ENCODE measurements at regions not wholly inside any gene's neighbourhood (a gene's known extent, or its start where the extent isn't known, plus 50 kb on each side); places are given as distances from the start of the nearest gene placed in this dataset.

GRCh38 chr6:163780994-163781393 lies 366.5 kb downstream of the QKI start:
- Mint-ChIP-seq H3K4me1 (peaks cover 11% of the 10 kb centered on the region), H3K36me3 (peaks cover 3% of the 10 kb centered on the region), H3K4me3 (no peak overlapping the region), H3K27me3 (no peaks in the 10 kb centered on the region), H3K9me3 (peaks cover 3% of the 10 kb centered on the region), H3K27ac (no peak overlapping the region)
- CTCF ChIA-PET, result interaction anchor here (0.7 kb wide), 1 partner anchor 329 kb away, joined by 4 read pairs; no protein-coding TSS in a partner anchor
- DNase-seq, result no peak

- H3K36me3 Mint-ChIP-seq, result peaks cover 3% of the 10 kb centered on the region
- H3K27me3 Mint-ChIP-seq, result no peaks in the 10 kb centered on the region
- no peak overlapping the region for H3K4me3 Mint-ChIP-seq
- DNase-seq, result no peak
- H3K4me1 Mint-ChIP-seq, result peaks cover 8% of the 10 kb centered on the region
- peaks cover 3% of the 10 kb centered on the region for H3K9me3 Mint-ChIP-seq
- CTCF ChIA-PET, result no interaction called here
- H3K27ac Mint-ChIP-seq, result no peak overlapping the region
Measured at GRCh38 chr6:163779727-163780284, 365.3 kb downstream of the QKI start.

- Mint-ChIP-seq H3K27me3 (no peaks in the 10 kb centered on the region), H3K27ac (no peak overlapping the region), H3K4me1 (peaks cover 4% of the 10 kb centered on the region), H3K9me3 (peaks cover under 1% of the 10 kb centered on the region), H3K36me3 (peaks cover under 1% of the 10 kb centered on the region), H3K4me3 (no peak overlapping the region)
- CTCF ChIA-PET, result no interaction called here
- DNase-seq, result no peak
Measured at GRCh38 chr6:163777716-163778115, 363.2 kb downstream of the QKI start.

GRCh38 chr6:163776906-163777686 lies 362.6 kb downstream of the QKI start:
- H3K4me3 Mint-ChIP-seq, result no peak overlapping the region
- no peaks in the 10 kb centered on the region for H3K9me3 Mint-ChIP-seq
- H3K4me1 Mint-ChIP-seq, result no peaks in the 10 kb centered on the region
- no peak overlapping the region for H3K27ac Mint-ChIP-seq
- no peaks in the 10 kb centered on the region for H3K27me3 Mint-ChIP-seq
- CTCF ChIA-PET, result no interaction called here
- no peaks in the 10 kb centered on the region for H3K36me3 Mint-ChIP-seq
- no peak for DNase-seq

GRCh38 chr6:163776196-163776905 lies 361.8 kb downstream of the QKI start:
- CTCF ChIA-PET, result interaction anchor here (0.7 kb wide), 1 partner anchor 74 kb away, joined by 3 read pairs; no protein-coding TSS in a partner anchor

GRCh38 chr6:163775313-163775712 lies 360.8 kb downstream of the QKI start:
- Mint-ChIP-seq H3K4me1 (no peaks in the 10 kb centered on the region), H3K4me3 (no peak overlapping the region), H3K27me3 (no peaks in the 10 kb centered on the region), H3K9me3 (no peaks in the 10 kb centered on the region), H3K27ac (no peak overlapping the region), H3K36me3 (no peaks in the 10 kb centered on the region)
- CTCF ChIA-PET, result no interaction called here
- DNase-seq, result no peak

More at GRCh38 chr6:163776196-163776905, 361.8 kb downstream of the QKI start:
- Mint-ChIP-seq H3K4me1 (no peaks in the 10 kb centered on the region), H3K27me3 (no peaks in the 10 kb centered on the region), H3K36me3 (no peaks in the 10 kb centered on the region), H3K9me3 (no peaks in the 10 kb centered on the region), H3K4me3 (no peak overlapping the region), H3K27ac (no peak overlapping the region)
- DNase-seq, result no peak

- H3K36me3 Mint-ChIP-seq, result no peaks in the 10 kb centered on the region
- no peak overlapping the region for H3K4me3 Mint-ChIP-seq
- CTCF ChIA-PET, result no interaction called here
- no peaks in the 10 kb centered on the region for H3K27me3 Mint-ChIP-seq
- DNase-seq, result no peak
- H3K4me1 Mint-ChIP-seq, result no peaks in the 10 kb centered on the region
- no peak overlapping the region for H3K27ac Mint-ChIP-seq
- no peaks in the 10 kb centered on the region for H3K9me3 Mint-ChIP-seq
Measured at GRCh38 chr6:163774485-163774884, 360.0 kb downstream of the QKI start.

- H3K27ac Mint-ChIP-seq, result no peak overlapping the region
- H3K9me3 Mint-ChIP-seq, result no peaks in the 10 kb centered on the region
- no peaks in the 10 kb centered on the region for H3K4me1 Mint-ChIP-seq
- CTCF ChIA-PET, result no interaction called here
- no peak overlapping the region for H3K4me3 Mint-ChIP-seq
- no peak for DNase-seq
- no peaks in the 10 kb centered on the region for H3K36me3 Mint-ChIP-seq
- peaks cover 3% of the 10 kb centered on the region for H3K27me3 Mint-ChIP-seq
Measured at GRCh38 chr6:163773646-163774045, 359.1 kb downstream of the QKI start.

GRCh38 chr6:163772701-163773100 lies 358.2 kb downstream of the QKI start:
- Mint-ChIP-seq H3K4me1 (no peaks in the 10 kb centered on the region), H3K27me3 (peaks cover 4% of the 10 kb centered on the region), H3K4me3 (no peak overlapping the region), H3K36me3 (no peaks in the 10 kb centered on the region), H3K9me3 (no peaks in the 10 kb centered on the region), H3K27ac (no peak overlapping the region)
- CTCF ChIA-PET, result no interaction called here
- no peak for DNase-seq

- no peak for DNase-seq
- Mint-ChIP-seq H3K4me1 (peaks cover 6% of the 10 kb centered on the region), H3K27ac (no peak overlapping the region), H3K36me3 (no peaks in the 10 kb centered on the region), H3K27me3 (peaks cover 4% of the 10 kb centered on the region), H3K4me3 (no peak overlapping the region), H3K9me3 (no peaks in the 10 kb centered on the region)
- CTCF ChIA-PET, result no interaction called here
Measured at GRCh38 chr6:163771180-163771579, 356.7 kb downstream of the QKI start.

- Mint-ChIP-seq H3K36me3 (no peaks in the 10 kb centered on the region), H3K9me3 (no peaks in the 10 kb centered on the region), H3K27me3 (peaks cover 4% of the 10 kb centered on the region), H3K4me3 (no peak overlapping the region), H3K27ac (no peak overlapping the region), H3K4me1 (peaks cover 9% of the 10 kb centered on the region)
- CTCF ChIA-PET, result no interaction called here
- no peak for DNase-seq
Measured at GRCh38 chr6:163768905-163769304, 354.4 kb downstream of the QKI start.

GRCh38 chr6:163766936-163767335 lies 352.4 kb downstream of the QKI start:
- H3K27me3 Mint-ChIP-seq, result peaks cover 8% of the 10 kb centered on the region
- H3K27ac Mint-ChIP-seq, result no peak overlapping the region
- H3K36me3 Mint-ChIP-seq, result no peaks in the 10 kb centered on the region
- H3K4me3 Mint-ChIP-seq, result no peak overlapping the region
- H3K9me3 Mint-ChIP-seq, result no peaks in the 10 kb centered on the region
- CTCF ChIA-PET, result no interaction called here
- peaks cover 9% of the 10 kb centered on the region for H3K4me1 Mint-ChIP-seq
- no peak for DNase-seq

GRCh38 chr6:163765335-163765734 lies 350.8 kb downstream of the QKI start:
- CTCF ChIA-PET, result no interaction called here
- no peak overlapping the region for H3K4me3 Mint-ChIP-seq
- H3K9me3 Mint-ChIP-seq, result no peaks in the 10 kb centered on the region
- H3K27me3 Mint-ChIP-seq, result peaks cover 8% of the 10 kb centered on the region
- peaks cover 9% of the 10 kb centered on the region for H3K4me1 Mint-ChIP-seq
- DNase-seq, result no peak
- no peaks in the 10 kb centered on the region for H3K36me3 Mint-ChIP-seq
- H3K27ac Mint-ChIP-seq, result no peak overlapping the region

- H3K4me1 Mint-ChIP-seq, result peaks cover 9% of the 10 kb centered on the region
- CTCF ChIA-PET, result no interaction called here
- no peak overlapping the region for H3K4me3 Mint-ChIP-seq
- H3K27me3 Mint-ChIP-seq, result peaks cover 8% of the 10 kb centered on the region
- H3K27ac Mint-ChIP-seq, result no peak overlapping the region
- no peaks in the 10 kb centered on the region for H3K36me3 Mint-ChIP-seq
- no peaks in the 10 kb centered on the region for H3K9me3 Mint-ChIP-seq
- DNase-seq, result no peak
Measured at GRCh38 chr6:163764565-163764964, 350.0 kb downstream of the QKI start.

GRCh38 chr6:163761481-163761880 lies 347.0 kb downstream of the QKI start:
- DNase-seq, result no peak
- peaks cover 9% of the 10 kb centered on the region for H3K27me3 Mint-ChIP-seq
- H3K4me3 Mint-ChIP-seq, result no peak overlapping the region
- CTCF ChIA-PET, result no interaction called here
- H3K4me1 Mint-ChIP-seq, result peaks cover 6% of the 10 kb centered on the region
- H3K9me3 Mint-ChIP-seq, result no peaks in the 10 kb centered on the region
- no peaks in the 10 kb centered on the region for H3K36me3 Mint-ChIP-seq
- no peak overlapping the region for H3K27ac Mint-ChIP-seq

Measured in activated naive CD4-positive, alpha-beta T cell treated with anti-CD3 and anti-CD28 coated beads, Interleukin-2, amount 10 ng/mL, durations not matched to agents 7 days and 5 days (primary cell).